ENCODE measurements at regions not wholly inside any gene's neighbourhood (a gene's known extent, or its start where the extent isn't known, plus 50 kb on each side); places are given as distances from the start of the nearest gene placed in this dataset.

GRCh38 chr11:8757047-8757446 lies 74.5 kb downstream of the RPL27A start:
- no peak overlapping the region for H3K4me3 ChIP-seq (ENCODE audit: low read depth, low read length, poor library complexity, severe bottlenecking)
- no peaks in the 10 kb centered on the region for H4K20me1 ChIP-seq (ENCODE audit: insufficient read depth, low read length)
- no peaks in the 10 kb centered on the region for H3K79me2 ChIP-seq (ENCODE audit: insufficient read depth, low read depth, low read length)
- ChIA-PET CTCF (ENCODE audit: unreplicated experiment) (no interaction called here), POLR2A (no interaction called here)
- H2AFZ ChIP-seq (ENCODE audit: low read length) = no peak overlapping the region
- no TSS peak for BruUV-seq (replicated peaks)
- no peak for DNase-seq (ENCODE audit: low spot score)
- TF ChIP-seq EZH2phosphoT487 (IDR thresholded peaks at IDR 0.05; ENCODE audit: borderline replicate concordance, low read depth, low read length) = no peak
- no peak for TF ChIP-seq CTCF (conservative IDR thresholded peaks at IDR 0.05; ENCODE audit: low read length)
- H3K9me2 ChIP-seq (ENCODE audit: insufficient read depth, low read length) = no peaks in the 10 kb centered on the region
- no peak overlapping the region for H3K4me2 ChIP-seq (ENCODE audit: low read length)
- no peak overlapping the region for H3K27ac ChIP-seq (ENCODE audit: low read depth, low read length, poor library complexity, severe bottlenecking)
- H3K4me1 ChIP-seq (ENCODE audit: insufficient read depth, low read length, poor library complexity, severe bottlenecking) = no peaks in the 10 kb centered on the region
- intact Hi-C loops (cut with micrococcal nuclease; ENCODE audit: unreplicated experiment) = no loop called here
- no peaks in the 10 kb centered on the region for H3K36me3 ChIP-seq (ENCODE audit: insufficient read depth, low read length)
- H3K9me3 ChIP-seq (ENCODE audit: low read length) = no peaks in the 10 kb centered on the region

- intact Hi-C loops (cut with micrococcal nuclease; ENCODE audit: unreplicated experiment) = no loop called here
- no peak for DNase-seq (ENCODE audit: low spot score)
- Histone ChIP-seq H3K27ac (ENCODE audit: low read depth, low read length, poor library complexity, severe bottlenecking) (no peak overlapping the region), H3K79me2 (ENCODE audit: insufficient read depth, low read depth, low read length) (no peaks in the 10 kb centered on the region), H2AFZ (ENCODE audit: low read length) (no peak overlapping the region), H3K4me1 (ENCODE audit: insufficient read depth, low read length, poor library complexity, severe bottlenecking) (no peaks in the 10 kb centered on the region), H4K20me1 (ENCODE audit: insufficient read depth, low read length) (no peaks in the 10 kb centered on the region), H3K4me2 (ENCODE audit: low read length) (no peak overlapping the region), H3K9me2 (ENCODE audit: insufficient read depth, low read length) (no peaks in the 10 kb centered on the region), H3K36me3 (ENCODE audit: insufficient read depth, low read length) (no peaks in the 10 kb centered on the region), H3K9me3 (ENCODE audit: low read length) (no peaks in the 10 kb centered on the region), H3K4me3 (ENCODE audit: low read depth, low read length, poor library complexity, severe bottlenecking) (no peak overlapping the region)
- no TSS peak for BruUV-seq (replicated peaks)
- ChIA-PET CTCF (ENCODE audit: unreplicated experiment) (no interaction called here), POLR2A (no interaction called here)
- TF ChIP-seq CTCF (conservative IDR thresholded peaks at IDR 0.05; ENCODE audit: low read length) (no peak), EZH2phosphoT487 (IDR thresholded peaks at IDR 0.05; ENCODE audit: borderline replicate concordance, low read depth, low read length) (no peak)
Measured at GRCh38 chr11:8757533-8757932, 74.9 kb downstream of the RPL27A start.

GRCh38 chr11:8758619-8759169 lies 76.1 kb downstream of the RPL27A start:
- Histone ChIP-seq H3K27ac (ENCODE audit: low read depth, low read length, poor library complexity, severe bottlenecking) (no peak overlapping the region), H2AFZ (ENCODE audit: low read length) (no peak overlapping the region), H4K20me1 (ENCODE audit: insufficient read depth, low read length) (no peaks in the 10 kb centered on the region), H3K4me3 (ENCODE audit: low read depth, low read length, poor library complexity, severe bottlenecking) (no peak overlapping the region), H3K9me3 (ENCODE audit: low read length) (no peaks in the 10 kb centered on the region), H3K4me1 (ENCODE audit: insufficient read depth, low read length, poor library complexity, severe bottlenecking) (no peaks in the 10 kb centered on the region), H3K79me2 (ENCODE audit: insufficient read depth, low read depth, low read length) (no peaks in the 10 kb centered on the region), H3K36me3 (ENCODE audit: insufficient read depth, low read length) (no peaks in the 10 kb centered on the region), H3K4me2 (ENCODE audit: low read length) (no peak overlapping the region), H3K9me2 (ENCODE audit: insufficient read depth, low read length) (no peaks in the 10 kb centered on the region)
- POLR2A ChIA-PET = no interaction called here
- DNase-seq (ENCODE audit: low spot score) = no peak
- no TSS peak for BruUV-seq (replicated peaks)
- CTCF ChIA-PET (ENCODE audit: unreplicated experiment) = no interaction called here
- intact Hi-C loops (cut with micrococcal nuclease; ENCODE audit: unreplicated experiment) = no loop called here
- no peak for TF ChIP-seq EZH2phosphoT487 (IDR thresholded peaks at IDR 0.05; ENCODE audit: borderline replicate concordance, low read depth, low read length)
- TF ChIP-seq CTCF (conservative IDR thresholded peaks at IDR 0.05; ENCODE audit: low read length) = no peak

All from OCI-LY7 (cell line).